Stimulated activated CD4-positive, alpha-beta T cell treated with anti-CD3 and anti-CD28 coated beads, Interleukin-15, amount 100 ng/mL, for 48 hours (primary cell): ENCODE measurements at regions not wholly inside any gene's neighbourhood (a gene's known extent, or its start where the extent isn't known, plus 50 kb on each side); places are given as distances from the start of the nearest gene placed in this dataset.

Source experiments
- DNase-seq, 2 donors: peaks; one replicate each; pipeline ENCODE4 v3.0.0-alpha.2; 2020; ENCODE audit warnings: low read depth in 2 of 2

DNA sequence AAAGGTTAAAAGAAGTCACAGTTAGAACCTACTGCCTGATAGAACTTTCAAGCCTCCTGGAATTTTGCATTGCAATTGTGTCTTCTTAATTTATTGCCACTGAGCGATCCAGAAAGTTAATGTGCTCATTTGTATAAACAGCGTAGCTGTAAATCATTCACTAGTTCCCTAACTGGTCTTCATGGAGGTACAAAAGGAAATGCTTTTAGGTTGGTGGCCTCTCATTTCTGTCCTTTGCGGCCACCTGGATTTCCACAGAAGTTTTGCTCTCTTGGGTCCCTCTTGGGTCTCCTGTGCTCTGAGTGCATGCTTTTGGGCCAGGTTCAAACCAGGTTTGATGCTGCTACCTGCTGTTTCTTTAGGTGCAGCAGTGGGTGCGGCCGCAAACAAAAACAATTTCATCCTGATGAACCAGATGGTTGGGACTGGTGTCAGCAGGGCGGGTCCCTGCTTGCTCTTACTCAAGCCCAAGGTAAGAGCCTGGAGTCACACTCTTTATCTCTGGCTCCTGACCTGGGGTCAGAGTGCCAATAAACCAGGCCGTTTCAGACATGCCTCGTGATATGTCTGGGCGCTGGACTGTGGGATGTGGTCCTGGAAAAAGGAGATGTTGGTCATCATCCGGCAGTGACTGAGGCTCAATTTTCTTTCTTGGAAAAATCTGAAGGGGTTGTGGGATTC is 270.1 kb downstream of the PTTG2 start:
- no peak for DNase-seq

DNA sequence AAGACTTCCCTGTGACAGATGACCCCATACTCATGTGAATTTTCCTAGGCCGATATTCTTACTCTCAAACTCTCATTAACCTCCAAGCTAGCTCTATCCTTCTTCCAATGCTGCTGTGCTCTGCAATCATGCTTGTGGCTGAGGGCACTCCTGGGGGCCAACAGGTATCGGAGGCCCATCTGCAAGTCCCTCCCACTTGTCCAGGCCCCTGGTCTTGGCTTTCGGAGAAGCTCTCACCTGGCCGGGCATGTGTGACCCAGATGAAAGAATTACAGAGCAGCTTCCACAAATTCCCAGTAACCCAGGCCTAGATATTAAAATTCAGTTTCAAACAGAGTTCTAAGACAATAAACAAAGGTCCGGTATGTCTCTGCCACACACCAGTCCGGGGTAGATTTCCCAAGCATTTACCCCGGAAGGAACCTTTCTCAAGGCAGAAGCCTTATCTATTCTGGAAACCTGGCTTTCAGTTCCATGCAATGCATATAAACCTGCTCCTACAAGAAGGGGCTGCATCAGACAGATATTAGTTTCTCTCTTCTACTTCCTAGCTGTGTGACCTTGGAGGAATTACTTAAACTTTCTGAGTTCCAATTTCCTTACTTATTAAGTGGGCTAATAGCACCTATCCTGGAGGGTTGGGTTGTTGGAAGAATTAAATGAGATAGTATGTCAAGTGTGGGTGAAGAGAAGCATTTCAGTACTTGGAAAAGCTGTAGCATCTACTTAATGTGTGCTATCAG is 270.8 kb downstream of the PTTG2 start:
- DNase-seq: no peak

DNA sequence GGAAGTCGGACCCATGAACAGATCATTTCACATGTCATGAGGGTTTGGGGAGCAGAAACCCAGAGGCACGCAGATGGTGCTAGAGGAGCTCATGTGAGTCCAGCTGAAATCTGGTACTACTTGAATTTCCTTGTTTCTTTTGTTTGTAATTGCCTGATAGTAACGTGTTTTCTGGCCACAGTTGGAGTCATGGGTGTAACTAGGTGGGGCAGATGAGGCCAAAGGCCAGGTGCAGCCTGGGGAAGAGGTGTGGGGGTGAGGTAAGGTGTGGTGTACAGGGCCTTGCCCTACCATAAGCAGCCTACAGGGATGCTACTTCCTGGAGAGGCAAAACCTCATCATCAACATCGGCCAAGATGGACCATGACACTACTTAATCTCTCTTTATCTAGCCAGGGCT is 271.4 kb downstream of the PTTG2 start:
- no peak for DNase-seq

DNA sequence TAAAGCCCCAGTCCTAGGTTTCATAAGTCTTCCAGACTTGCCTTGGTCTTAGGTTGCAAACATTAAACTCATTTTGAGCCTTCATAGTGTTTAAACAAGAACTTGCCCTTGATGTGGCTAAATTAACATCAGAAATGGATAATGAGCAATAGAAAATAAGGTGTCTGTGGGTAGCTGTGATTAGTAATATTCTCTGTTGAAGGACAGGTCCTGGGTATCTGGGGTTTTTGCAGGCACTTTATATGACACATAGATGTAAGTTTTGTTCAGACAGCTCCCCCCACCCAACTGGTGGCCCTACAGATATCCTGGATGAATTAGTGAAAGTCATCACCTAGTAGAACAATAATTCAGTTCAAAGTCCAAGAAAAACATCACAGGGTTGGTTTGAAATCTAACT is 272.5 kb downstream of the PTTG2 start:
- DNase-seq: no peak

DNA sequence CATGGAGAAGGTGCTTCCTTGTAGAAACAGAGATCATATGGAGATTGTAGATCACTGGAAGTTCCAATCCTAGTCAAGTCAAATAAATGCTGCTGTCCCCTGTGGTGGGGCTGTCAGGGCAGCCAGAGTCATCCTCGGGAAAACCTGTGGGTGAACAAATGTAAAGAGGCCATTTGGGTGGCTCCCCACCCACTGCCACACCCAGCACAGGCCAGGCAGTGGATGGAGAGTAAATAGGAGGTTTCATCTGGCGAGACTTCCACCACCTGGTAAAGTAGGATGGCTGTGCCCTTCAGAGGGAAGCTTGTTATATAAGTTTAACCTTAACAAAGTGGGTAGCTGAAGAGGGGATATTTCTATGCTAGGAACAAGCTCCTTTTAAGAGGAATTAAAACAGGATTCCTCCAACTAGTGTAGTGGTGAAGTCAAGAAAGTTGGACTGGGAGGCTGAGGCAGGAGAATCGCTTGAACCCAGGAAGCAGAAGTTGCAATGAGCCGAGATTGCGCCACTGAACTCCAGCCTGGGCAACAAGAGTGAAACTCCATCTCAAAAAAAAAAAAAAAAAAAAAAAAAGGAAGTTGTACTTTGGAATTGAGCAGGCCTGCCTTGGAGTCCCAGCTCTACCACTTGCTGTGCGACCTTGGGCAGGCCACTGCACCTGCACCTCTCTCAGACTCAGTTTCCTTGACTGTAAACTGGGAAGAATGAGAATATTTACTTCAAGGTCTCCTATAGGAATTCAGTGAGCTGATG is 273.7 kb downstream of the PTTG2 start:
- no peak for DNase-seq

DNA sequence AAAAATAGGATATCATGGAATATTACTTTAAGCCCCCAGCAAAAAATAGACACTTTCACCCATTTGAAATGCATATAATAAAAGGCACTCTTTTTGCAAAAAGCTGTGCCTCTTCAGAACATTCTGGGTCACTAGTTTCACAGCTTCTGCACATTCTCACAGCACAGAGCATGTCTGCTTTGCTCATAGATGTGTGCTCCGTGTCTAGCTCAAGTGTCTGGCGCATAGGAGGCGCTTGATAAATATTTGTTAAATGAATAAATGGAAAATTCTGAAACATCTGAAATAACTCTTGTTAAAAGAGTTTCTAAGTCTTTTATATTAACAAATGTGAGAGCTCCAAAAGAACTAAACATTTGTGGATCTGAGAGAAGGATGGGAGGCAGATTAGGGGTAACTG is 275.2 kb downstream of the PTTG2 start:
- DNase-seq: no peak

DNA sequence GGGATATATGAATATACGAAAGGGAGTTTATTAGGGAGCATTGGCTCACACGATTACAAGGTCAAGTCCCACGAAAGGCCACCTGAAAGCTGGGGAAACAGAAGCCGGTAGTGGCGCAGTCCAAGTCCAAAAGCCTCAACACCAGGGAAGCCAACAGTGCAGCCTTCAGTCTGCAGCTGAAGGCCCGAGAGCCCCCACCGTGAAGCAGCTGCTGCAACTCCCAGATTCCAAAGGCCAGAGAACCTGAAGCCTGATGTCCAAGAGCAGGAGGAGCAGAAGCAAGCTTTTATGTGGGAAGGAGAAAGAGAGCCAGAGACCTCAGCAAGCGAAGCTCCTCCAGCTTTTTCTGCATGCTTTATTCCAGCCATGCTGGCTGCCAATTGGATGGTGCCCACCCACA is 275.8 kb downstream of the PTTG2 start:
- DNase-seq: no peak

DNA sequence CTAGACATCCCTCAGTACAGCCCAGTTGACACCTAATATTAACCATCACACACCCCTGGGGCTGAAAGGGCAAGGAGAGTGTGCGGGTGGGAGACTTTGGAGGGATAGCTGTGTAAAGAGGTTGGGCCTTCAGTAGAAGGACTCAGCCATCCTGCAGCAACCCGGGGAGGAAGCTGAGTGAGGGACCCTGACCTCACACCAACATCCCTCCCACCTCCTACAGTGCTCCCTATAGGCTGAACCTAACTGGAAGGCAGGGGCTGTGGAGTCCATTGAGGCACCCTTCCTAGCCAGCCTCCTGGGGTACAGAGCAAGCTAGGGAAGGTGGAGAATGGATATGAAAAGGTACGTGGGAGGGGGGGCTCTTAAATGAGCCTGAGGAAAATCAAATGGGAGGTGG is 276.3 kb downstream of the PTTG2 start:
- no peak for DNase-seq

GRCh38 chr4:38237139-38237538 is 276.9 kb downstream of the PTTG2 start:
- no peak for DNase-seq

DNA sequence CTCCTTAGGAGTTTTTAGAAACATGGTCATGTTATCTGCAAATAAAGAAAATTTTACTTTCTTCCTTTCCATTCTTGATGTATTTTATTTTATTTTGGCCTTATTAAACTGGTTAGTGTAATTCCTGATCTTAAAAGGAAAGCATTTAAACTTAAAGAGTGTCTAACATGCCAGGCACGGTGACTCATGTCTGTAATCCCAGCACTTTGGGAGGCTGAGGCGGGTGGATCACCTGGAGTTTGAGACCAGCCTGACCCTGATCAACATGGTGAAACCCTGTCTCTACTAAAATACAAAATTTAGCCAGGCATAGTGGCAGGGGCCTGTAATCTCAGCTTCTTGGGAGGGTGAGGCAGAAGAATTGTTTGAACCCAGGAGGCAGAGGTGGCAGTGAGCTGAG is 281.3 kb downstream of the PTTG2 start:
- no peak for DNase-seq

DNA sequence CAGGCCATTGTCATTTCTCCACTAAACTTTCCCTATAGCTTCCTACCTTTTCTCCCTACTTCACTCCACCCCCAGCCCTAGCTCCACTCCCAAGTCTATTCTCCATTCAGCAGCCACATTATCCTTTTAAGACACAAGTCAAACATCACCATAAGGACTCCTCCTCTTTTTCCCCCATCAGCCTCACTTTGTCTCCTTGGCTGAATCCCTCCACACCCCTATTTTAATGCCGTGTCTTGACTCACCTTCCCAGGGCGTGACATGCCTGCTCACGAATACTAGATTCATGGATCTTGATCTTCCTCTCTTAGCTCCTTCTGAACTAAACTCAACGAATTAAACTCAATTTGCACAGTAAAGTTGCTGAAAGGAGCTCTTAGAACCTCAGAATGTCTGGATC is 281.9 kb downstream of the PTTG2 start:
- DNase-seq: no peak

DNA sequence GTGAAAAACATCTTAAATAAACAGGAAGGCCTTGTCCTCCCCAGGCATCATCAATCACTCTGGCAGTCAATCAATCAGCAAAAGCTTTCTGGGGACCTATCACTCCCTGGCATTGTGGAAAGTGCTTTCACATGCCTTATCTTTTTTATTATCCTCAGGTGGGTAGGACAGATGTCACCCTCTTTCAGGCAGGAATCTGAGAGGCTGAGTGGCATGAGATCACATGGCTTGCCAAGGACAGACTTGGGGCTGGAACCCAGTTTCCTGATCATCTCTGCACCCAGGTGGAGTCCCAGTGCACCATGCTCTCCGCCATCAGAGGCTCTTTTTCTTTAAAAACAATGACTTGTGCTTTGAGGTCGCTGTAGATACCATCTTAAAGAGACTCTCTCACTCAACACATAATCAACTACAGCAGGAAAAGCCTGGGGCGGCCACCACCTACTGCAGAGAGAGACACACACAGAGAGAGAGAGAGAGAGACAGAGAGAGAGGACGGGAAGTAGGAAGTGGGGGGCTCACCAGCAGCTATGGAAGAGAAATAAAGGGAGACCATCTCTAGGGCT is 282.7 kb downstream of the PTTG2 start:
- no peak for DNase-seq

DNA sequence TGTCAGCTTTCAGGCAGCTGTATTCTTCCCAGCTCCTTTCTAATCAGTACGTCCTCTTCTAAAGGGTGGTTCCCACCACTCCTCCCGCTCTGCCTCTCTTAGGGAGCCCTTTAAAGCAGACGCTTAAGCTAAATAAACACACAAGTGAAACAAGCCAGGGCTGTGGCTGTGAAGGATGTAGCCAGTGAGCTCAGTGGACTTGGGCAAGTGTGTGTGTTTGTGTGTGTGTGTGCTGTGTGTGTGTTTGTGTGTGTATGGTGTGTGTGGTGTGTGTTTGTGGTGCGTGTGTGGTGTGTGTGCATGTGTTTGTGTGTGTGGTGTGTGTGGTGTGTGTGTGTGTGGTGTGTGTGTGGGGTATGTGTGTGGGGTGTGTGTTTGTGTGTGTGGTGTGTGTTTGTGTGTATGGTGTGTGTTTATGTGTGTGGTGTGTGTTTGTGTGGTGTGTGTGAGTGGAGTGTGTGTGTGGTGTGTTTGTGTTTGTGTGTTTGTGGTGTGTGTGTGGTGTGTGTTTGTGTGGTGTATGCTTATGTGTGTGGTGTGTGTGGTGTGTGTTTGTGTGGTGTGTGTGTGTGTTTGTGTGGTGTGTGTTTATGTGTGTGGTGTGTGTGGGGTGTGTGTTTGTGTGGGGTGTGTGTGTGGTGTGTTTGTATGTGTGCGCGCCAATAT is 283.3 kb downstream of the PTTG2 start:
- no peak for DNase-seq

DNA sequence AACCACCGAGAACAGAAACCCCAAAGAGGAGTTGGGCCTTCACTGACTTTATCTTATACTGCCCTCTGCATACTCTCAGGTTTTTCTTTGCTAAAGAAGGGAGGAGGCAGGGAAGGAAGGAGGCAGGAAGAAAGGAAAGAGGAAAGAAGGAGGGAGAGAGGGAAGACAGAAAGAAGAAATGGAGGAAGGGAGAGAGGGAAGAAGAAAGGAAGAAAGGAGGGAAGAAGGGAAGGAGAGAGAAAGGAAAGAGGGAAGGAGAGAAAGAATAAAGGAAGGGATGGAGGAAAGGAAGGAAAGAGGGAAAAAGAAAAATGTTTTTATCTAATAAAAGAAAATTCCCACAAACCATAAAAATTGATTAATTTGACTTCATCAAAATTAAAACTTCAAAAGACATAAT is 294.6 kb downstream of the PTTG2 start:
- DNase-seq: no peak

DNA sequence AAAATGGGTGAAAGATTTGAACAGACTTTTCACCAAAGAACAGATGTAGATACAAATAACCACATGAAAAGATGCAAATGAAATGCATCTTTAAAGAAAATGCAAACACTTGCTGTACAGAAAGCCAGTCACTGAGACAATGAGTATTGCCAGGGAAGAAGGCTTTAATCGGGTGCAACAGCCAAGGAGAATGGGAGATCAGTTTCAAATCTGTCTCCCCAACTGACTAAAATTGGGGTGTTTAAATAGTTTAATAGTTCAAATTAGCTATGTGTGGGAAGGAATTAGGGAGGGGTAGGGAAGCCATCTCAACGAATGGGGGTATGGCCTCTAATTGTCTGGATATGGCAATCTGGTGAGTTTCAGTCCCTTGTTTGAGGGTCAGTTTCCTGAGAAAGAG is 295.4 kb downstream of the PTTG2 start:
- DNase-seq: no peak

DNA sequence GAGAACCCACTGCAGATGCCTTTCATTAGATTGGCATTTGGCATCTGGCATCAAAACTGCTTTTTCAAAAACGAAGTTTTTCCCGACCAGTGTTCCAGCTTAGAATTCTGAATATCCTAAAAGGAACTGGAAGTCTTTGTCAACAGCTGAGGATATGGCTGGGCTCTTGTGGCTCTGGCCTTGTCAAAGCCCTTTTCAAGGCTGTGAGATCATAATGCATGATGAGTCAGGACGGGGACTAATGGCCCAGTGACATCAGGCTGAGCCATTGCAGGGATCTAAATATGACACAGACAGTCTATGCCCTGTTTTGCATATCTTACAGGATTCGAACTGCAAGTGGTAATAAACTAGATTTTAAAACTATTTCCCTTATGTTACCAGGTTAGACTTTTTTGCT is 306.4 kb downstream of the PTTG2 start:
- peak in 1 of 2 donors; percentile 22 for DNase-seq

DNA sequence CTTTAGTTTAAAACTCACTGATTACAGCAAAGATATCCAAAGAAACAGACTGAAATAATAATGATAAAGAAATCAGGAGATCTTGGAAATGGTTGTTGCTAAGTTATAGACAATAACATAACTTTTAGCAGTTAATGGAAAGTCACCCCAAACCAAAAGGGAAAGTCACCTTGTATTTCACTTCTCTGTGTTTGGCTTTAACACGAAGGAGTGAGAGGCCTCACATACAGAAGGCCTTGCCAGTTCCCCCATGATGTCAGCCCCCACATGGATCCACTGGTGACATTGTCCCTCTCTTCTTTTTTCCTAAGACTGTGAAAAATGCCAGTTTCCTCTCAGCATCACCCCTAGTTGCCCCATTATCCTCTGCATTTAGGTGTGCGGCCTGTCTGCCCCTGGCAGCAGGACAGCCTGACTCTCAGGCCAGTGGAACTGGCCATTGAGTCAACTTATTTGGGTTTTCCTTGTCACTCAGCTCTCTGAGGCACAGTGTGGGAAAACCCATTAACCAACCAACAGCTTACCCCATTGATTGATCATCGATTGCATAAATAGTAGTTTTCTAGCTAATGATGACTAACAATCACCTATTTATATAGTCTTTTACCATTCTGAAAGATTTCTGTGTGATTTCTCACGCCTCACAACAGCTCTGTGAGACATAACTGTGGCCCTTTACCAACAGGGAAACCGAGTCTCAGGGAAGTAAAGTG is 308.1 kb downstream of the PTTG2 start:
- DNase-seq: no peak

DNA sequence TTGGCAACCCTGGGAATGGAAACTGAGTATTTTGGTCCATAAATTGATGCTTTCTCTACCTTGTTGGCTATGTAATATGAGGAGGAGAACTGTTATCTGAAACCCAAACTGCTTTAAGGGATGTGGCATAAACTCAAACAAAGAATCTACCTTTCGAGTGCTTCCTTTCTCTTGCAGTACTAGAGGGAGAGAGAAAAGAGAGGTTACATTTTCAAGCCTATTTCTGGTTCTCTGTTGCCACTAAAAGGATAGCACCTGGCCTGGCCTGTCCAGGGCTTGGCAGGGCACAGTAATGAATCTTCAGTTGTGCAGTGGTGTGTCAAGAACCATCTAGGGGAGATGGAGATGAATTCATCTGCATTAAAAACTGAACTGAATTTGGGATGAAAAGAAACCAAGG is 308.6 kb downstream of the PTTG2 start:
- no peak for DNase-seq

DNA sequence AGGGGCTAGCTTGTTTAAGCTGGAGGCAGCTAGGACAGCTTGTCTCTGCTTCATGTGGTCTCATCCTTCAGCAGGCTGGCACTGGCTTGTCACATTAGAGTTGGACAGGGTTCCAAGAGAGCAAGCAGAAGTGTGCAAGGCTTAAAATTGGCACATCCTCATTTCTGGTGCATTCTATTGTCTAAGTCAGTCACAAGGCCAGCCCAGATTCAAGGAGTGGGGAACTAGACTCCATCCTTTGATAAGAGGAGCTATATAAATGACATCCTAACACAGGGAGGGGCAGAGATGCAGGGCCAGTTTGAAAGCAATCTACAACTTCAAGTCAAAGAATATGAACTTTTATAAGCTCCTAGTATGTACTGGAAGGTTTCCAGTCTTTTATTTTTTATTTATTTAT is 313.2 kb downstream of the PTTG2 start:
- DNase-seq: no peak

- DNase-seq: no peak
These were observed 315.3 kb downstream of the PTTG2 start for GRCh38 chr4:38275331-38276100.

GRCh38 chr4:38278255-38278654 is 318.1 kb downstream of the PTTG2 start:
- DNase-seq: no peak
